Uterus (tissue), 2 donors: ENCODE measurements at regions not wholly inside any gene's neighbourhood (a gene's known extent, or its start where the extent isn't known, plus 50 kb on each side); places are given as distances from the start of the nearest gene placed in this dataset.

Experiments
- POLR2A ChIP-seq, 2 donors: fragments of 450-650 bp; IDR thresholded peaks; one replicate each; pipeline ENCODE4 v1.6.1; 2016; ENCODE audit warnings: antibody characterized with exemption in 2 of 2, mild to moderate bottlenecking in 1 of 2, moderate library complexity in 1 of 2
- TF ChIP-seq, protein P1 (sequence below), 4 experiments: fragments of 200-600 bp in 2 of 4; fragments of 450-650 bp in 2 of 4; sonication (generic) in 2 of 4; IDR thresholded peaks; one replicate each; pipeline ENCODE4 v1.5.1; 2016 to 2019; ENCODE audit warnings: antibody characterized with exemption in 4 of 4, mild to moderate bottlenecking in 2 of 4, moderate library complexity in 1 of 4

DNA sequence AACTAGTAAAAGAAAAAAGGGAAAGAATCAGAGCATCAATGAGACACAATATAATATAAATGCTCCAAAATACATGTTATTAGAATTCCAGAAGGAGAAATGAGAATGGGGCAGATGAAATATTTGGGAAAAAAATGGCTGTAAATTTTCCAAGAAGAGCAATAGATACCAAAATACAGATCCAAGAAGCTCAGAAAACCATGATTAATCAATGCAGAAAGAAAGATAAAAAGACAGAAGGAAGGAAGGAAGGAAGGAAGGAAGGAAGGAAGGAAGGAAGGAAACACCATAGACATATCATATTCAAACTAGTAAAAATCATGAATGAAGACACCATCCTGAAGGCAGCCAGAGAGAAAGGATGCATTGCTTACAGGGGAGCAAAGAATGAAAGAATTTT is 920.9 kb downstream of the EFNA5 start:
- TF ChIP-seq POLR2A (IDR thresholded peaks at IDR 0.05), result no peak
- TF ChIP-seq, protein P1, sequence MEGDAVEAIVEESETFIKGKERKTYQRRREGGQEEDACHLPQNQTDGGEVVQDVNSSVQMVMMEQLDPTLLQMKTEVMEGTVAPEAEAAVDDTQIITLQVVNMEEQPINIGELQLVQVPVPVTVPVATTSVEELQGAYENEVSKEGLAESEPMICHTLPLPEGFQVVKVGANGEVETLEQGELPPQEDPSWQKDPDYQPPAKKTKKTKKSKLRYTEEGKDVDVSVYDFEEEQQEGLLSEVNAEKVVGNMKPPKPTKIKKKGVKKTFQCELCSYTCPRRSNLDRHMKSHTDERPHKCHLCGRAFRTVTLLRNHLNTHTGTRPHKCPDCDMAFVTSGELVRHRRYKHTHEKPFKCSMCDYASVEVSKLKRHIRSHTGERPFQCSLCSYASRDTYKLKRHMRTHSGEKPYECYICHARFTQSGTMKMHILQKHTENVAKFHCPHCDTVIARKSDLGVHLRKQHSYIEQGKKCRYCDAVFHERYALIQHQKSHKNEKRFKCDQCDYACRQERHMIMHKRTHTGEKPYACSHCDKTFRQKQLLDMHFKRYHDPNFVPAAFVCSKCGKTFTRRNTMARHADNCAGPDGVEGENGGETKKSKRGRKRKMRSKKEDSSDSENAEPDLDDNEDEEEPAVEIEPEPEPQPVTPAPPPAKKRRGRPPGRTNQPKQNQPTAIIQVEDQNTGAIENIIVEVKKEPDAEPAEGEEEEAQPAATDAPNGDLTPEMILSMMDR (IDR thresholded peaks at IDR 0.05), result no peak
